Chondrocyte (in vitro differentiated cells): ENCODE measurements at regions not wholly inside any gene's neighbourhood (a gene's known extent, or its start where the extent isn't known, plus 50 kb on each side); places are given as distances from the start of the nearest gene placed in this dataset.

Experiments used
- DNase-seq: peaks from one replicate; pipeline ENCODE4 v3.0.0; 2021; ENCODE audit warnings: mixed read lengths, low spot score
- H3K27ac Mint-ChIP-seq: one replicate; pipeline ENCODE4 v1.8.0; 2021; ENCODE audit warnings: mild to moderate bottlenecking, moderate library complexity, mixed read lengths; ENCODE audit not compliant: unreplicated experiment
- H3K27me3 Mint-ChIP-seq: 2 replicates; pipeline ENCODE4 v1.8.0; 2021; ENCODE audit warnings: low read depth, mixed read lengths
- H3K36me3 Mint-ChIP-seq: 2 replicates; pipeline ENCODE4 v1.8.0; 2021; ENCODE audit warnings: low read depth, mixed read lengths
- H3K4me1 Mint-ChIP-seq: 2 replicates; pipeline ENCODE4 v1.8.0; 2021; ENCODE audit warnings: low read depth, mild to moderate bottlenecking, mixed read lengths
- H3K4me3 Mint-ChIP-seq: one replicate; pipeline ENCODE4 v1.8.0; 2021; ENCODE audit warnings: mild to moderate bottlenecking, moderate library complexity, mixed read lengths; ENCODE audit not compliant: unreplicated experiment
- H3K9me3 Mint-ChIP-seq: 2 replicates; pipeline ENCODE4 v1.8.0; 2021; ENCODE audit warnings: low read depth, mixed read lengths
- CTCF ChIP-seq: fragments of 200-600 bp; sonication (generic); IDR thresholded peaks from 2 replicates; pipeline ENCODE4 v1.5.0; 2021; ENCODE audit warnings: antibody characterized with exemption, mild to moderate bottlenecking, moderate library complexity

GRCh38 chr3:72587282-72587681, 261.0 kb downstream of the SHQ1 start:
- DNase-seq, result no peak
- no peaks in the 10 kb centered on the region for H3K36me3 Mint-ChIP-seq
- peaks cover 22% of the 10 kb centered on the region for H3K4me1 Mint-ChIP-seq
- no peak for TF ChIP-seq CTCF
- H3K27me3 Mint-ChIP-seq, result no peaks in the 10 kb centered on the region
- H3K27ac Mint-ChIP-seq, result no peak overlapping the region
- H3K9me3 Mint-ChIP-seq, result no peaks in the 10 kb centered on the region
- no peak overlapping the region for H3K4me3 Mint-ChIP-seq

- Mint-ChIP-seq H3K9me3 (no peaks in the 10 kb centered on the region), H3K27ac (no peak overlapping the region), H3K36me3 (no peaks in the 10 kb centered on the region), H3K4me3 (no peak overlapping the region), H3K27me3 (no peaks in the 10 kb centered on the region), H3K4me1 (peaks cover 16% of the 10 kb centered on the region)
- no peak for TF ChIP-seq CTCF
- DNase-seq, result no peak
These were observed 261.6 kb downstream of the SHQ1 start for GRCh38 chr3:72586694-72587093.

- Mint-ChIP-seq H3K36me3 (no peaks in the 10 kb centered on the region), H3K27ac (no peak overlapping the region), H3K9me3 (no peaks in the 10 kb centered on the region), H3K4me1 (peaks cover 8% of the 10 kb centered on the region), H3K27me3 (no peaks in the 10 kb centered on the region), H3K4me3 (no peak overlapping the region)
- no peak for TF ChIP-seq CTCF
- no peak for DNase-seq
These were observed 262.3 kb downstream of the SHQ1 start for GRCh38 chr3:72585966-72586365.

GRCh38 chr3:72584262-72584661, 264.0 kb downstream of the SHQ1 start:
- no peaks in the 10 kb centered on the region for H3K9me3 Mint-ChIP-seq
- H3K27ac Mint-ChIP-seq, result no peak overlapping the region
- H3K4me1 Mint-ChIP-seq, result peaks cover 4% of the 10 kb centered on the region
- H3K4me3 Mint-ChIP-seq, result no peak overlapping the region
- no peak for TF ChIP-seq CTCF
- no peaks in the 10 kb centered on the region for H3K36me3 Mint-ChIP-seq
- no peak for DNase-seq
- H3K27me3 Mint-ChIP-seq, result no peaks in the 10 kb centered on the region

GRCh38 chr3:72582963-72583362, 265.3 kb downstream of the SHQ1 start:
- Mint-ChIP-seq H3K27me3 (no peaks in the 10 kb centered on the region), H3K4me1 (peaks cover 4% of the 10 kb centered on the region), H3K4me3 (no peak overlapping the region), H3K27ac (no peak overlapping the region), H3K9me3 (no peaks in the 10 kb centered on the region), H3K36me3 (no peaks in the 10 kb centered on the region)
- TF ChIP-seq CTCF, result no peak
- DNase-seq, result no peak
